AG09319 (cell line): ENCODE measurements at regions not wholly inside any gene's neighbourhood (a gene's known extent, or its start where the extent isn't known, plus 50 kb on each side); places are given as distances from the start of the nearest gene placed in this dataset.
"Not testable (repeated sequence)": the region's sequence is repeated elsewhere in the genome, so short reads cannot be mapped to it uniquely, and the experiment has no call there.

ENCODE experiments used
- DNase-seq: peaks from one replicate; pipeline ENCODE4 v3.0.0-alpha.2; 2010; ENCODE audit warnings: low read depth; ENCODE audit errors: extremely low read depth
- CTCF ChIP-seq: IDR thresholded peaks from 2 replicates; pipeline ENCODE4 v1.5.1; 2011; ENCODE audit warnings: low read depth, mild to moderate bottlenecking, inconsistent platforms, low read length, moderate library complexity

- TF ChIP-seq CTCF: no peak
- no peak for DNase-seq
These were observed 306.0 kb upstream of the SEMA6A start for GRCh38 chr5:116880601-116881000.

- no peak for TF ChIP-seq CTCF
- no peak for DNase-seq
These were observed 305.5 kb upstream of the SEMA6A start for GRCh38 chr5:116880150-116880549.

- TF ChIP-seq CTCF: no peak
These were observed 301.7 kb upstream of the SEMA6A start for GRCh38 chr5:116876240-116876840.

GRCh38 chr5:116872986-116873385 is 298.4 kb upstream of the SEMA6A start:
- no peak for TF ChIP-seq CTCF
- no peak for DNase-seq

More at GRCh38 chr5:116876240-116876840, 301.7 kb upstream of the SEMA6A start:
- DNase-seq: no peak

- no peak for TF ChIP-seq CTCF
- no peak for DNase-seq
These were observed 297.9 kb upstream of the SEMA6A start for GRCh38 chr5:116872486-116872885.

GRCh38 chr5:116867825-116868224 is 293.2 kb upstream of the SEMA6A start:
- not testable (repeated sequence) for DNase-seq

- no peak for DNase-seq
- TF ChIP-seq CTCF: no peak
These were observed 291.0 kb upstream of the SEMA6A start for GRCh38 chr5:116865651-116866050.

- no peak for DNase-seq
- TF ChIP-seq CTCF: no peak
These were observed 290.2 kb upstream of the SEMA6A start for GRCh38 chr5:116864838-116865190.
